ENCODE measurements at regions not wholly inside any gene's neighbourhood (a gene's known extent, or its start where the extent isn't known, plus 50 kb on each side); places are given as distances from the start of the nearest gene placed in this dataset.

DNA sequence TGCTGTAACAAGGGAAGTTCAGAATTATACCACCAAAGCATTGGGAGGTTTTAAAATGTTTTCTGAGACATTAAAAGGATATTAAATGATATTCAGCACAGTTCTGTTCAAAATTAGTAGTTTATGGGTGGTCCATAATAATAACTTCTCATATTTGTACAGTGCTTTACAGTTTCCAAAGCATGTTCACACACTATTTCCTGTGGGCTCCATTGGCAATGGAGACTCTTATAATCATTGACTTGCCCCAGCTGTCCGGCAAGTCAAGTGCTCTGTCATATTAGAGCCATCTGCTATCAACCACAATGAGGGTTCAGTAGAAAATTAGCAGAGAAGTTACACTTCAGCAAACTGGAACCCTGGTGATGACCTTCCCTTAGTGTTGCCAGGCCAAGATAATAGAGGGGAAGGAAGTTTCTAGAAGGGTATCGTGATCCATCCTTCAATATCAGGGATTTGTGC is 526.6 kb upstream of the CCDC196 start:
- POLR2A ChIA-PET, result interaction anchor here (1.3 kb wide), 1 partner anchor 548 kb away, joined by 3 read pairs; no protein-coding TSS in a partner anchor

More for the DNA sequence above, 526.6 kb upstream of the CCDC196 start:
- Histone ChIP-seq H3K36me3 (replicated peaks in 1 of 2; ENCODE audit: control insufficient read depth in 1 of 2, insufficient read depth in 2 of 2, low read length in 1 of 2) (no peaks in the 10 kb centered on the region), H4K20me1 (ENCODE audit: insufficient read depth) (no peaks in the 10 kb centered on the region), H3K4me2 (no peak overlapping the region), H3K27me3 (ENCODE audit: insufficient read depth) (no peaks in the 10 kb centered on the region), H3K9me2 (no peaks in the 10 kb centered on the region), H3K9me3 (no peaks in the 10 kb centered on the region), H3K79me2 (ENCODE audit: insufficient read depth) (no peaks in the 10 kb centered on the region), H3K27ac (ENCODE audit: low read depth in 2 of 2, low read length in 1 of 2) (no peak overlapping the region), H2AFZ (ENCODE audit: low read depth) (no peak overlapping the region), H3K4me1 (ENCODE audit: control insufficient read depth in 1 of 2, insufficient read depth in 2 of 2, low read depth in 1 of 2, low read length in 1 of 2) (no peaks in the 10 kb centered on the region), H3K9ac (no peak overlapping the region), H3K4me3 (ENCODE audit: low read depth in 2 of 2, low read length in 1 of 2) (no peak overlapping the region), H3F3A (replicated peaks; ENCODE audit: insufficient read depth) (no peaks in the 10 kb centered on the region)
- WGBS (ENCODE audit: low lambda C conversion rate), result 15% methylated on average over 2 of the region's 2 CpGs
- CTCF ChIA-PET, result interaction anchor here (0.6 to 5.4 kb wide), 36 partner anchors 10 to 864 kb away, joined by 3 to 92 read pairs (median 6); partner anchors contain the start of gene FUT8
- TF ChIP-seq MXI1 (IDR thresholded peaks at IDR 0.05; ENCODE audit: low read depth, low read length) (no peak), ZBTB33 (IDR thresholded peaks at IDR 0.05; ENCODE audit: borderline replicate concordance, low read depth) (no peak), TCF12 (IDR thresholded peaks at IDR 0.05) (no peak), PBX3 (IDR thresholded peaks at IDR 0.05) (no peak), USF1 (IDR thresholded peaks at IDR 0.05; ENCODE audit: borderline replicate concordance, low read depth) (no peak), CTCF (IDR thresholded peaks at IDR 0.05) (peak; percentile 3; the same call in 1 of the 2 replicates)
- DNase-seq, result no peak

All from SK-N-SH (cell line).